ENCODE measurements at regions not wholly inside any gene's neighbourhood (a gene's known extent, or its start where the extent isn't known, plus 50 kb on each side); places are given as distances from the start of the nearest gene placed in this dataset.
"Not testable (repeated sequence)": the region's sequence is repeated elsewhere in the genome, so short reads cannot be mapped to it uniquely, and the experiment has no call there.

- intact Hi-C loops (cut with DNase I): no loop called here
- no peak for TF ChIP-seq CTCF (IDR thresholded peaks at IDR 0.05)
- H3K9me3 ChIP-seq: peaks cover 0 to 49% (median 0%) of the 10 kb centered on the region in 11 donors
- H3K36me3 ChIP-seq: no peaks in the 10 kb centered on the region
- no peak for DNase-seq
- H3K4me3 ChIP-seq: no peak overlapping the region
- H3K27ac ChIP-seq: no peak overlapping the region
- H3K4me1 ChIP-seq: no peaks in the 10 kb centered on the region
- H3K27me3 ChIP-seq: peaks cover 0 to 21% (median 8%) of the 10 kb centered on the region in 7 donors
- no peak for ATAC-seq
- WGBS, 2 donors: 33 to 50% methylated on average over 6 of the region's 6 CpGs
Measured at GRCh38 chr19:56917998-56918397, 77.5 kb upstream of the PEG3 start.

GRCh38 chr19:56918682-56919307 is 78.3 kb upstream of the PEG3 start:
- no peak for TF ChIP-seq CTCF (IDR thresholded peaks at IDR 0.05)
- Histone ChIP-seq H3K27me3 (peaks cover 0 to 19% (median 8%) of the 10 kb centered on the region in 7 donors), H3K4me1 (no peaks in the 10 kb centered on the region), H3K27ac (no peak overlapping the region), H3K36me3 (no peaks in the 10 kb centered on the region), H3K4me3 (no peak overlapping the region), H3K9me3 (peaks cover 0 to 41% (median 0%) of the 10 kb centered on the region in 11 donors)
- ATAC-seq (no peak), DNase-seq (no peak)
- intact Hi-C loops (cut with DNase I): no loop called here
- 45 to 54% methylated on average over 7 of the region's 7 CpGs for WGBS, 2 donors

GRCh38 chr19:56919308-56919995 is 78.9 kb upstream of the PEG3 start:
- ATAC-seq: no peak
- Histone ChIP-seq H3K27ac (no peak overlapping the region), H3K9me3 (peaks cover 0 to 38% (median 0%) of the 10 kb centered on the region in 11 donors), H3K4me1 (no peaks in the 10 kb centered on the region), H3K4me3 (no peak overlapping the region), H3K36me3 (no peaks in the 10 kb centered on the region), H3K27me3 (peaks cover 0 to 19% (median 8%) of the 10 kb centered on the region in 7 donors)
- WGBS, 2 donors: 38 to 39% methylated on average over 16 to 17 of the region's 17 CpGs
- intact Hi-C loops (cut with DNase I): no loop called here
- TF ChIP-seq CTCF (IDR thresholded peaks at IDR 0.05): no peak
- no peak for DNase-seq

- WGBS, 2 donors: 86 to 87% methylated on average over 5 of the region's 5 CpGs
Measured at GRCh38 chr19:56926094-56926493, 85.6 kb upstream of the PEG3 start.

GRCh38 chr19:56927294-56927693 is 86.8 kb upstream of the PEG3 start:
- H3K27me3 ChIP-seq: peaks cover 0 to 8% (median 0%) of the 10 kb centered on the region in 7 donors
- DNase-seq: no peak
- no peaks in the 10 kb centered on the region for H3K4me1 ChIP-seq
- peaks cover 0 to 58% (median 0%) of the 10 kb centered on the region in 11 donors for H3K9me3 ChIP-seq
- no peak for ATAC-seq
- no peaks in the 10 kb centered on the region for H3K36me3 ChIP-seq
- no peak overlapping the region for H3K4me3 ChIP-seq
- TF ChIP-seq CTCF (IDR thresholded peaks at IDR 0.05): no peak
- intact Hi-C loops (cut with DNase I): no loop called here
- H3K27ac ChIP-seq: no peak overlapping the region
- 78 to 83% methylated on average over 6 of the region's 6 CpGs for WGBS, 2 donors

More at GRCh38 chr19:56926094-56926493, 85.6 kb upstream of the PEG3 start:
- H3K27ac ChIP-seq; ATAC-seq; H3K4me3 ChIP-seq; DNase-seq; H3K27me3 ChIP-seq; intact Hi-C loops (cut with DNase I); H3K4me1 ChIP-seq; H3K36me3 ChIP-seq: not testable (repeated sequence)
- H3K9me3 ChIP-seq: peaks cover 0 to 54% (median 0%) of the 10 kb centered on the region in 11 donors
